Osteocyte (in vitro differentiated cells): ENCODE measurements at regions not wholly inside any gene's neighbourhood (a gene's known extent, or its start where the extent isn't known, plus 50 kb on each side); places are given as distances from the start of the nearest gene placed in this dataset.
A peak's percentile ranks its signal among the peaks of the same experiment; 100 is the strongest.

Experiments
- DNase-seq: peaks from one replicate; pipeline ENCODE4 v3.0.0; 2021; ENCODE audit warnings: mixed read lengths; ENCODE audit not compliant: unreplicated experiment; ENCODE audit errors: extremely low spot score
- H3K27ac Mint-ChIP-seq: one replicate; pipeline ENCODE4 v1.8.0; 2021; ENCODE audit warnings: mild to moderate bottlenecking, mixed read lengths; ENCODE audit not compliant: unreplicated experiment
- H3K27me3 Mint-ChIP-seq: one replicate; pipeline ENCODE4 v1.8.0; 2021; ENCODE audit warnings: mixed read lengths; ENCODE audit not compliant: unreplicated experiment
- H3K36me3 Mint-ChIP-seq: one replicate; pipeline ENCODE4 v1.8.0; 2021; ENCODE audit warnings: mixed read lengths; ENCODE audit not compliant: unreplicated experiment
- H3K4me1 Mint-ChIP-seq: one replicate; pipeline ENCODE4 v1.8.0; 2021; ENCODE audit warnings: mixed read lengths; ENCODE audit not compliant: unreplicated experiment
- H3K4me3 Mint-ChIP-seq: one replicate; pipeline ENCODE4 v1.8.0; 2021; ENCODE audit warnings: mild to moderate bottlenecking, moderate library complexity, mixed read lengths; ENCODE audit not compliant: unreplicated experiment
- H3K9me3 Mint-ChIP-seq: one replicate; pipeline ENCODE4 v1.8.0; 2021; ENCODE audit warnings: mixed read lengths; ENCODE audit not compliant: unreplicated experiment
- CTCF ChIP-seq: fragments of 200-600 bp; sonication (generic); IDR thresholded peaks from 2 replicates; pipeline ENCODE4 v1.5.0; 2021; ENCODE audit warnings: antibody characterized with exemption, mild to moderate bottlenecking, moderate library complexity

- Mint-ChIP-seq H3K27me3 (peaks cover 20% of the 10 kb centered on the region), H3K4me1 (peaks cover 9% of the 10 kb centered on the region), H3K27ac (no peak overlapping the region), H3K9me3 (peaks cover 4% of the 10 kb centered on the region), H3K4me3 (no peak overlapping the region), H3K36me3 (no peaks in the 10 kb centered on the region)
- TF ChIP-seq CTCF: peak; percentile 14
- no peak for DNase-seq
Observed at GRCh38 chr17:13735444-13735843, 133.7 kb upstream of the HS3ST3A1 start.

DNA sequence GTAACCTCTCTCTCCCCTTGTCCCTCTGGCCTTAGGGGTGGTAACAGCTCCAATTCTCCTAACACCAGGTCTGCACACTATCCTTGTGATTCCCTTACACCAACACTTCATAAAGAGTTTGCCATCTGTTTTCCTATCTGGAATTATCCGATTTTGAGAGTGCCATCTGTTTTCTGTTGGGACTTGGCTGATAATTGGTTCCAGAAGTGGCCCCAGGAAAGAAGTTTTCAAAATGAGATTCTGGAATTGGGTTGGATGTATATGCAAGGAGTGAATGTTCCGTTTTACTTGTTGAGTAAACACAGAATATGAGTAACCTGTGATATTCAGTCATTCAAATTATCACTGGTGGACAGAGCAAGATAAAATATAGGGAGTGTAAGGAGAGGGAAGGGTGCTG, 134.1 kb upstream of the HS3ST3A1 start:
- H3K27ac Mint-ChIP-seq: no peak overlapping the region
- no peak overlapping the region for H3K4me3 Mint-ChIP-seq
- no peak for DNase-seq
- H3K27me3 Mint-ChIP-seq: peaks cover 22% of the 10 kb centered on the region
- no peaks in the 10 kb centered on the region for H3K36me3 Mint-ChIP-seq
- H3K9me3 Mint-ChIP-seq: peaks cover 4% of the 10 kb centered on the region
- no peak for TF ChIP-seq CTCF
- peaks cover 9% of the 10 kb centered on the region for H3K4me1 Mint-ChIP-seq

GRCh38 chr17:13736916-13737315, 135.2 kb upstream of the HS3ST3A1 start:
- no peak for DNase-seq
- H3K27ac Mint-ChIP-seq: no peak overlapping the region
- no peaks in the 10 kb centered on the region for H3K36me3 Mint-ChIP-seq
- no peak overlapping the region for H3K4me3 Mint-ChIP-seq
- peaks cover 9% of the 10 kb centered on the region for H3K4me1 Mint-ChIP-seq
- peaks cover 4% of the 10 kb centered on the region for H3K9me3 Mint-ChIP-seq
- peaks cover 22% of the 10 kb centered on the region for H3K27me3 Mint-ChIP-seq
- TF ChIP-seq CTCF: no peak

DNA sequence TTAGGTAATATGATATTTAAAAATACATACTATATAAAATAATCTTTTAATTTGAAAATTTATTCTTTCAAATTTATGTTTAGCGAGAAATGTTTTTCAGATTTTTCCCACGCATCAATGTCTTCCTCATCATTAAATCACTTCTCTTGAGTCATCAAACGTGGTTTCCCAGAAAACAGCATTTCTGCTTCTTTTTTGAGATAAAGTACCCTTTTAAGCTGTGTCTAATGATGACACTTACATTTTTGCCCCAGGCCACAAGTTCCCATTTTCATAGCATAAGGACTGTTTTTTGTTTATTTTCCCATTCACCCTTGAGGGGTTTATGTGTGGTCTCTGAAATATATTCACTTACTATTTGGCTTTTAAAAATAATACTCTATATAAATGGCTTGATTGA, 139.0 kb upstream of the HS3ST3A1 start:
- Mint-ChIP-seq H3K36me3 (no peaks in the 10 kb centered on the region), H3K9me3 (peaks cover 4% of the 10 kb centered on the region), H3K4me1 (peaks cover 5% of the 10 kb centered on the region), H3K27ac (no peak overlapping the region), H3K4me3 (no peak overlapping the region), H3K27me3 (peaks cover 33% of the 10 kb centered on the region)
- no peak for TF ChIP-seq CTCF
- DNase-seq: no peak

GRCh38 chr17:13741744-13742143, 140.0 kb upstream of the HS3ST3A1 start:
- Mint-ChIP-seq H3K27ac (no peak overlapping the region), H3K36me3 (no peaks in the 10 kb centered on the region), H3K4me3 (no peak overlapping the region), H3K27me3 (peaks cover 33% of the 10 kb centered on the region), H3K9me3 (peaks cover 4% of the 10 kb centered on the region), H3K4me1 (no peaks in the 10 kb centered on the region)
- DNase-seq: no peak
- TF ChIP-seq CTCF: no peak
